Upper lobe of left lung (tissue), 4 donors: ENCODE measurements at regions not wholly inside any gene's neighbourhood (a gene's known extent, or its start where the extent isn't known, plus 50 kb on each side); places are given as distances from the start of the nearest gene placed in this dataset.

Experiments used
- POLR2A ChIP-seq, 4 donors: fragments of 450-650 bp; IDR thresholded peaks; one replicate each; pipeline ENCODE4 v1.5.1; 2016 to 2017; ENCODE audit warnings: antibody characterized with exemption in 4 of 4, mild to moderate bottlenecking in 2 of 4
- POLR2AphosphoS5 ChIP-seq, 2 donors: sonication (generic); formaldehyde crosslinking; IDR thresholded peaks; one replicate each; pipeline ENCODE4 v1.5.1; 2017; ENCODE audit warnings: antibody characterized with exemption in 2 of 2
- TF ChIP-seq, protein P1 (sequence below), 6 experiments: fragments of 450-650 bp in 4 of 6; fragments of 200-600 bp in 2 of 6; sonication (generic) in 2 of 6; IDR thresholded peaks; one replicate each; pipeline ENCODE4 v1.5.1; 2016 to 2019; ENCODE audit warnings: antibody characterized with exemption in 6 of 6

- TF ChIP-seq, protein P1, sequence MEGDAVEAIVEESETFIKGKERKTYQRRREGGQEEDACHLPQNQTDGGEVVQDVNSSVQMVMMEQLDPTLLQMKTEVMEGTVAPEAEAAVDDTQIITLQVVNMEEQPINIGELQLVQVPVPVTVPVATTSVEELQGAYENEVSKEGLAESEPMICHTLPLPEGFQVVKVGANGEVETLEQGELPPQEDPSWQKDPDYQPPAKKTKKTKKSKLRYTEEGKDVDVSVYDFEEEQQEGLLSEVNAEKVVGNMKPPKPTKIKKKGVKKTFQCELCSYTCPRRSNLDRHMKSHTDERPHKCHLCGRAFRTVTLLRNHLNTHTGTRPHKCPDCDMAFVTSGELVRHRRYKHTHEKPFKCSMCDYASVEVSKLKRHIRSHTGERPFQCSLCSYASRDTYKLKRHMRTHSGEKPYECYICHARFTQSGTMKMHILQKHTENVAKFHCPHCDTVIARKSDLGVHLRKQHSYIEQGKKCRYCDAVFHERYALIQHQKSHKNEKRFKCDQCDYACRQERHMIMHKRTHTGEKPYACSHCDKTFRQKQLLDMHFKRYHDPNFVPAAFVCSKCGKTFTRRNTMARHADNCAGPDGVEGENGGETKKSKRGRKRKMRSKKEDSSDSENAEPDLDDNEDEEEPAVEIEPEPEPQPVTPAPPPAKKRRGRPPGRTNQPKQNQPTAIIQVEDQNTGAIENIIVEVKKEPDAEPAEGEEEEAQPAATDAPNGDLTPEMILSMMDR (IDR thresholded peaks at IDR 0.05) = no peak
- no peak for TF ChIP-seq POLR2AphosphoS5 (IDR thresholded peaks at IDR 0.05)
- no peak for TF ChIP-seq POLR2A (IDR thresholded peaks at IDR 0.05)
Measured at GRCh38 chr5:31119938-31120641, 73.4 kb upstream of the CDH6 start.
